H1 (cell line): ENCODE measurements at regions not wholly inside any gene's neighbourhood (a gene's known extent, or its start where the extent isn't known, plus 50 kb on each side); places are given as distances from the start of the nearest gene placed in this dataset.

ENCODE experiments used
- GABPA ChIP-seq: IDR thresholded peaks from 2 replicates; pipeline ENCODE4 v1.6.1; 2011; ENCODE audit warnings: mild to moderate bottlenecking, low read length, moderate library complexity, borderline replicate concordance; ENCODE audit not compliant: insufficient read depth
- MAFK ChIP-seq: IDR thresholded peaks from 2 replicates; pipeline ENCODE4 v1.6.1; 2012; ENCODE audit warnings: low read depth, mild to moderate bottlenecking, improper control_type of control experiment, low read length
- POLR2A ChIP-seq, 2 experiments: IDR thresholded peaks; 1 replicate in 1 of 2; 2 replicates in 1 of 2; pipeline ENCODE4 v1.6.1; 2011; ENCODE audit warnings: low read depth in 2 of 2, low read length in 2 of 2, mild to moderate bottlenecking in 2 of 2; ENCODE audit errors: control extremely low read depth in 1 of 2
- TAF1 ChIP-seq: IDR thresholded peaks from 2 replicates; pipeline ENCODE4 v1.6.1; 2011; ENCODE audit warnings: mild to moderate bottlenecking, low read depth, low read length
- TF ChIP-seq, protein P1 (sequence below), 3 experiments: IDR thresholded peaks; 1 replicate in 2 of 3; 2 replicates in 1 of 3; pipeline versions ENCODE4 v1.5.1 to v1.6.1; 2011; ENCODE audit warnings: low read length in 3 of 3, mild to moderate bottlenecking in 3 of 3, inconsistent platforms in 2 of 3, low read depth in 1 of 3, moderate library complexity in 1 of 3; ENCODE audit not compliant: insufficient read depth in 1 of 3; ENCODE audit errors: control extremely low read depth in 1 of 3

DNA sequence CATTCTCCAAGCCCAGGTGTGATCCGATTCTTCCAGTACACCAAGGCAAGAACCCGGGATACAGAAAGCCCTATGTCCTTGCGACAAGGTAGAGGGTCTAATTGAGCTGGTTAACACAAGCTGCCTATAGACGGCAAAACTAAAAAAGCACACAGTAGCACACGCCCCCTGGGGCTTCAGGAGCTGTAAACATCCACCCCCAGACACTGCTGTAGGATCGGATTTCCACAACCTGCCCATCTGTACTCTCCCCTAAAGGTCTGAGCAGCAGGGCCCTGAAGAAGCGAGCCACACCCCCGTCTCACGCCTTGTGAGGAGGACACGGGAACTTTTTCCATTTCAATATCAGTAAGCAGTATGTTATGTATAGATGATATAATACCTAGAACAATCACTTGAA, 624.7 kb downstream of the BUD13 start:
- TF ChIP-seq POLR2A (IDR thresholded peaks at IDR 0.05; ENCODE audit: control extremely low read depth in 1 of 2, low read depth in 2 of 2, low read length in 2 of 2) (no peak), GABPA (no peak), TAF1 (no peak), MAFK (no peak)
- TF ChIP-seq, protein P1, sequence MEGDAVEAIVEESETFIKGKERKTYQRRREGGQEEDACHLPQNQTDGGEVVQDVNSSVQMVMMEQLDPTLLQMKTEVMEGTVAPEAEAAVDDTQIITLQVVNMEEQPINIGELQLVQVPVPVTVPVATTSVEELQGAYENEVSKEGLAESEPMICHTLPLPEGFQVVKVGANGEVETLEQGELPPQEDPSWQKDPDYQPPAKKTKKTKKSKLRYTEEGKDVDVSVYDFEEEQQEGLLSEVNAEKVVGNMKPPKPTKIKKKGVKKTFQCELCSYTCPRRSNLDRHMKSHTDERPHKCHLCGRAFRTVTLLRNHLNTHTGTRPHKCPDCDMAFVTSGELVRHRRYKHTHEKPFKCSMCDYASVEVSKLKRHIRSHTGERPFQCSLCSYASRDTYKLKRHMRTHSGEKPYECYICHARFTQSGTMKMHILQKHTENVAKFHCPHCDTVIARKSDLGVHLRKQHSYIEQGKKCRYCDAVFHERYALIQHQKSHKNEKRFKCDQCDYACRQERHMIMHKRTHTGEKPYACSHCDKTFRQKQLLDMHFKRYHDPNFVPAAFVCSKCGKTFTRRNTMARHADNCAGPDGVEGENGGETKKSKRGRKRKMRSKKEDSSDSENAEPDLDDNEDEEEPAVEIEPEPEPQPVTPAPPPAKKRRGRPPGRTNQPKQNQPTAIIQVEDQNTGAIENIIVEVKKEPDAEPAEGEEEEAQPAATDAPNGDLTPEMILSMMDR (IDR thresholded peaks at IDR 0.05; ENCODE audit: control extremely low read depth in 1 of 3, insufficient read depth in 1 of 3, low read depth in 1 of 3, low read length in 3 of 3): no peak
